Liver (tissue), 3 donors: ENCODE measurements at regions not wholly inside any gene's neighbourhood (a gene's known extent, or its start where the extent isn't known, plus 50 kb on each side); places are given as distances from the start of the nearest gene placed in this dataset.

ENCODE experiments used
- CTCF ChIP-seq: fragments of 150-350 bp; IDR thresholded peaks from 2 replicates; pipeline ENCODE4 v1.5.1; 2017; ENCODE audit warnings: improper control_type of control experiment, low read depth, low read length; ENCODE audit not compliant: missing input control
- HNF4A ChIP-seq, 2 donors: conservative IDR thresholded peaks; 2 replicates each; pipeline ENCODE4 v1.6.1; 2016; ENCODE audit warnings: antibody characterized with exemption in 2 of 2, mild to moderate bottlenecking in 2 of 2
- JUND ChIP-seq, 2 donors: IDR thresholded peaks; 2 replicates each; pipeline ENCODE4 v1.6.1; 2016; ENCODE audit warnings: antibody characterized with exemption in 2 of 2
- TAF1 ChIP-seq: conservative IDR thresholded peaks from 2 replicates; pipeline ENCODE4 v1.6.1; 2016; ENCODE audit warnings: antibody characterized with exemption, mild to moderate bottlenecking
- YY1 ChIP-seq: IDR thresholded peaks from 2 replicates; pipeline ENCODE4 v1.6.1; 2016; ENCODE audit warnings: antibody characterized with exemption, mild to moderate bottlenecking
- TF ChIP-seq, protein P1 (sequence below): IDR thresholded peaks from 2 replicates; pipeline ENCODE4 v1.6.1; 2016; ENCODE audit warnings: antibody characterized with exemption
- donor health status: healthy.
- donor health status: healthy.

GRCh38 chr4:175090116-175090515, 172.0 kb downstream of the ADAM29 start:
- TF ChIP-seq CTCF, result no peak
- TF ChIP-seq JUND (IDR thresholded peaks at IDR 0.05), result no peak
- TF ChIP-seq, protein P1, sequence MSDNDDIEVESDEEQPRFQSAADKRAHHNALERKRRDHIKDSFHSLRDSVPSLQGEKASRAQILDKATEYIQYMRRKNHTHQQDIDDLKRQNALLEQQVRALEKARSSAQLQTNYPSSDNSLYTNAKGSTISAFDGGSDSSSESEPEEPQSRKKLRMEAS, result no peak
- no peak for TF ChIP-seq HNF4A (conservative IDR thresholded peaks at IDR 0.05)
- no peak for TF ChIP-seq YY1
- no peak for TF ChIP-seq TAF1
